ENCODE measurements at regions not wholly inside any gene's neighbourhood (a gene's known extent, or its start where the extent isn't known, plus 50 kb on each side); places are given as distances from the start of the nearest gene placed in this dataset.

GRCh38 chr13:22589880-22590279 is 590.9 kb upstream of the SGCG start:
- no peak for TF ChIP-seq EZH2 (IDR thresholded peaks at IDR 0.05; ENCODE audit: low read length, unreplicated experiment)
- TF ChIP-seq CTCF (conservative IDR thresholded peaks at IDR 0.05; ENCODE audit: low read depth, low read length), result no peak
- no peak for TF ChIP-seq EZH2phosphoT487 (IDR thresholded peaks at IDR 0.05; ENCODE audit: borderline replicate concordance, low read length)
